ENCODE measurements at regions not wholly inside any gene's neighbourhood (a gene's known extent, or its start where the extent isn't known, plus 50 kb on each side); places are given as distances from the start of the nearest gene placed in this dataset.

DNA sequence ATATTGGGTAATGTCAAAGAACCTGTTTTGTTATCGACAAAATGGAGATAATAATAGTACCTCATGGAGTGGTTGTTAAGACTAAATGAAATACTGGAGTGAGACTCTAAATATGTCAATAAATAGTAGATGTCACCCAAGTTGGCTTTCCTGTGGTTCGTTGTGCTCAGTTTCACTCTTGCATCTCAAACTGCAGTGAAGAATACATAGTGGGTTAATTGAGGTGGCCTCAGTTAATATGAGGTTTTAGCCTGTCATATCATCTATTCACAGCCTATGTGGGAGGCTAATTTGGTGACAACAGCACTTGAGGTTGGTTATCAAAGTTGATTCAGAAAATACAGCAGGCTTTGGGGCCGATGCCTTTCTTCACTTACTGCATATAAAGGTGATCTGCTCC lies 485.5 kb upstream of the SUCLG2 start:
- no peaks in the 10 kb centered on the region for H3K9me3 ChIP-seq
- no peaks in the 10 kb centered on the region for H3K36me3 ChIP-seq (replicated peaks in 1 of 2; ENCODE audit: control insufficient read depth in 1 of 2, insufficient read depth in 2 of 2, low read length in 1 of 2)
- H3K27me3 ChIP-seq (ENCODE audit: insufficient read depth), result no peaks in the 10 kb centered on the region
- TF ChIP-seq ELF1 (IDR thresholded peaks at IDR 0.05) (no peak), FOSL2 (IDR thresholded peaks at IDR 0.05; ENCODE audit: borderline replicate concordance, low read depth) (no peak), RFX5 (IDR thresholded peaks at IDR 0.05; ENCODE audit: low read length) (no peak), MEF2A (IDR thresholded peaks at IDR 0.05; ENCODE audit: borderline replicate concordance, low read depth) (no peak), NRF1 (IDR thresholded peaks at IDR 0.05; ENCODE audit: low read depth, low read length) (no peak), NFIC (IDR thresholded peaks at IDR 0.05; ENCODE audit: borderline replicate concordance) (no peak)
- TF ChIP-seq, protein P1, sequence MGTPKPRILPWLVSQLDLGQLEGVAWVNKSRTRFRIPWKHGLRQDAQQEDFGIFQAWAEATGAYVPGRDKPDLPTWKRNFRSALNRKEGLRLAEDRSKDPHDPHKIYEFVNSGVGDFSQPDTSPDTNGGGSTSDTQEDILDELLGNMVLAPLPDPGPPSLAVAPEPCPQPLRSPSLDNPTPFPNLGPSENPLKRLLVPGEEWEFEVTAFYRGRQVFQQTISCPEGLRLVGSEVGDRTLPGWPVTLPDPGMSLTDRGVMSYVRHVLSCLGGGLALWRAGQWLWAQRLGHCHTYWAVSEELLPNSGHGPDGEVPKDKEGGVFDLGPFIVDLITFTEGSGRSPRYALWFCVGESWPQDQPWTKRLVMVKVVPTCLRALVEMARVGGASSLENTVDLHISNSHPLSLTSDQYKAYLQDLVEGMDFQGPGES (IDR thresholded peaks at IDR 0.05; ENCODE audit: low read depth, low read length), result no peak
- no peaks in the 10 kb centered on the region for H4K20me1 ChIP-seq (ENCODE audit: insufficient read depth)
- ChIA-PET POLR2A (no interaction called here), CTCF (no interaction called here)
- H3K9ac ChIP-seq, result no peak overlapping the region
- H3K4me1 ChIP-seq (ENCODE audit: control insufficient read depth in 1 of 2, insufficient read depth in 2 of 2, low read depth in 1 of 2, low read length in 1 of 2), result no peaks in the 10 kb centered on the region
- no peak overlapping the region for H3K4me2 ChIP-seq
- H2AFZ ChIP-seq (ENCODE audit: low read depth), result no peak overlapping the region
- H3K27ac ChIP-seq (ENCODE audit: low read depth in 2 of 2, low read length in 1 of 2), result no peak overlapping the region
- H3F3A ChIP-seq (replicated peaks; ENCODE audit: insufficient read depth), result no peaks in the 10 kb centered on the region
- no peak for DNase-seq
- H3K9me2 ChIP-seq, result no peaks in the 10 kb centered on the region
- WGBS (ENCODE audit: low lambda C conversion rate), result 2% methylated on average over 3 of the region's 3 CpGs
- H3K4me3 ChIP-seq (ENCODE audit: low read depth in 2 of 2, low read length in 1 of 2), result no peak overlapping the region
- H3K79me2 ChIP-seq (ENCODE audit: insufficient read depth), result no peaks in the 10 kb centered on the region

DNA sequence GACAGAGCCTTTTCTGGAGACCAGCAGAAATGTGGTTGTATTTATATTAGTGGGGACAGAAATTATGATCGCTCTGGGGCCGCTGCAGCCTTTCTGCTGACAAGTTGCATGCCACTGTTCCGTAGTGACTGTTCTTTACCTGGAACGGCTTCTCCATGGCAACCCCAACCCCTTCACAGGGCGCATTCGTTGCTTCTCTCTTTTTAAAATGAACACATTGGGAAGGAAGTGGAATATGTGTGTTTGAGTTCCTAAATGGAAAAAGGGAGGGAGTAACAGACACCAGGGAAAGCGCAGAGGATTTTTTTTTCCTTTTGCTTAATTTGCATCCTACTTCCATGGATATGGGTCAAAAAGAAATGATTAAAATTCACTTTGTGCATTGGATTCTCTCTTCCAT lies 482.0 kb upstream of the SUCLG2 start:
- Histone ChIP-seq H3K27me3 (ENCODE audit: insufficient read depth) (no peaks in the 10 kb centered on the region), H3K36me3 (replicated peaks in 1 of 2; ENCODE audit: control insufficient read depth in 1 of 2, insufficient read depth in 2 of 2, low read length in 1 of 2) (no peaks in the 10 kb centered on the region), H3K27ac (ENCODE audit: low read depth in 2 of 2, low read length in 1 of 2) (no peak overlapping the region), H2AFZ (ENCODE audit: low read depth) (no peak overlapping the region), H3K9me2 (no peaks in the 10 kb centered on the region), H3K4me1 (ENCODE audit: control insufficient read depth in 1 of 2, insufficient read depth in 2 of 2, low read depth in 1 of 2, low read length in 1 of 2) (no peaks in the 10 kb centered on the region), H3F3A (replicated peaks; ENCODE audit: insufficient read depth) (no peaks in the 10 kb centered on the region), H3K9me3 (no peaks in the 10 kb centered on the region), H3K4me3 (ENCODE audit: low read depth in 2 of 2, low read length in 1 of 2) (no peak overlapping the region), H3K79me2 (ENCODE audit: insufficient read depth) (no peaks in the 10 kb centered on the region), H3K9ac (no peak overlapping the region), H3K4me2 (no peak overlapping the region), H4K20me1 (ENCODE audit: insufficient read depth) (no peaks in the 10 kb centered on the region)
- ChIA-PET CTCF (no interaction called here), POLR2A (no interaction called here)
- WGBS (ENCODE audit: low lambda C conversion rate), result 22% methylated on average over 7 of the region's 7 CpGs
- DNase-seq, result no peak
- TF ChIP-seq GATA2 (CRISPR knock-in tag; IDR thresholded peaks at IDR 0.05), result no peak
- no peak for TF ChIP-seq RFX5 (IDR thresholded peaks at IDR 0.05; ENCODE audit: low read length)

DNA sequence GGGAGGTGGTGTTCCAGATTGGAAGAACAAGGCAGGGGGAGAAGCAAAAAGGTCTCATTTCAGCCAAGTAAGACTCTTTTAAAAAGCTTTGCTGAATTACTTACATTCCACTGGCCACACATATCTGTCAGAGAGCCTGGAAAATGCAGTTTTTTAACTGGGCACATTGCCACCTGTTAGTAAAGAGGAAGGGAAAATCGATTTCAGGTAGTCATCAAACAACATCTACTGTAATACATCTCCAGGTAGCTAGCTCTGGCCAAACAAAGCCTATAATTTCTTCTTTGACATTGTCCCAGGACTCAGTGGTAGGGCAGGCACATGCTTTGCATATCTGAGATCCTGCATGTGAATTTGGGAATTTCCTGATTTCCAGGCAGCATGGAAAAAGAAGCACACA lies 480.7 kb upstream of the SUCLG2 start:
- H3K36me3 ChIP-seq (replicated peaks in 1 of 2; ENCODE audit: control insufficient read depth in 1 of 2, insufficient read depth in 2 of 2, low read length in 1 of 2), result no peaks in the 10 kb centered on the region
- H3K9me2 ChIP-seq, result no peaks in the 10 kb centered on the region
- H3K27me3 ChIP-seq (ENCODE audit: insufficient read depth), result no peaks in the 10 kb centered on the region
- no peak overlapping the region for H3K4me2 ChIP-seq
- H3F3A ChIP-seq (replicated peaks; ENCODE audit: insufficient read depth), result no peaks in the 10 kb centered on the region
- CTCF ChIA-PET, result no interaction called here
- H2AFZ ChIP-seq (ENCODE audit: low read depth), result no peak overlapping the region
- H3K79me2 ChIP-seq (ENCODE audit: insufficient read depth), result no peaks in the 10 kb centered on the region
- H3K4me3 ChIP-seq (ENCODE audit: low read depth in 2 of 2, low read length in 1 of 2), result no peak overlapping the region
- POLR2A ChIA-PET, result no interaction called here
- TF ChIP-seq SIN3A (IDR thresholded peaks at IDR 0.05; ENCODE audit: borderline replicate concordance, low read depth, low read length), result no peak
- no peak for TF ChIP-seq SMC3 (IDR thresholded peaks at IDR 0.05; ENCODE audit: low read depth, low read length)
- TF ChIP-seq TAF1 (IDR thresholded peaks at IDR 0.05; ENCODE audit: borderline replicate concordance, low read depth, low read length), result no peak
- TF ChIP-seq FOSL2 (IDR thresholded peaks at IDR 0.05; ENCODE audit: borderline replicate concordance, low read depth), result no peak
- TF ChIP-seq RAD21 (IDR thresholded peaks at IDR 0.05; ENCODE audit: low read length), result no peak
- TF ChIP-seq MEF2A (IDR thresholded peaks at IDR 0.05; ENCODE audit: borderline replicate concordance, low read depth), result no peak
- TF ChIP-seq CHD2 (IDR thresholded peaks at IDR 0.05; ENCODE audit: low read length, partially characterized antibody), result no peak
- no peak for TF ChIP-seq RXRA (IDR thresholded peaks at IDR 0.05; ENCODE audit: borderline replicate concordance, low read depth)
- TF ChIP-seq, protein P2, sequence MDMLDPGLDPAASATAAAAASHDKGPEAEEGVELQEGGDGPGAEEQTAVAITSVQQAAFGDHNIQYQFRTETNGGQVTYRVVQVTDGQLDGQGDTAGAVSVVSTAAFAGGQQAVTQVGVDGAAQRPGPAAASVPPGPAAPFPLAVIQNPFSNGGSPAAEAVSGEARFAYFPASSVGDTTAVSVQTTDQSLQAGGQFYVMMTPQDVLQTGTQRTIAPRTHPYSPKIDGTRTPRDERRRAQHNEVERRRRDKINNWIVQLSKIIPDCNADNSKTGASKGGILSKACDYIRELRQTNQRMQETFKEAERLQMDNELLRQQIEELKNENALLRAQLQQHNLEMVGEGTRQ (IDR thresholded peaks at IDR 0.05; ENCODE audit: borderline replicate concordance, low read depth, low read length), result no peak
- TF ChIP-seq NRF1 (IDR thresholded peaks at IDR 0.05; ENCODE audit: low read depth, low read length), result no peak
- no peak for TF ChIP-seq TCF12 (IDR thresholded peaks at IDR 0.05)
- H3K4me1 ChIP-seq (ENCODE audit: control insufficient read depth in 1 of 2, insufficient read depth in 2 of 2, low read depth in 1 of 2, low read length in 1 of 2), result no peaks in the 10 kb centered on the region
- DNase-seq, result no peak
- no peak overlapping the region for H3K27ac ChIP-seq (ENCODE audit: low read depth in 2 of 2, low read length in 1 of 2)
- H3K9me3 ChIP-seq, result no peaks in the 10 kb centered on the region
- no peaks in the 10 kb centered on the region for H4K20me1 ChIP-seq (ENCODE audit: insufficient read depth)
- no peak overlapping the region for H3K9ac ChIP-seq
- WGBS (ENCODE audit: low lambda C conversion rate), result 0% methylated on average over 1 of the region's 1 CpG
